ENCODE measurements at regions not wholly inside any gene's neighbourhood (a gene's known extent, or its start where the extent isn't known, plus 50 kb on each side); places are given as distances from the start of the nearest gene placed in this dataset.

DNA sequence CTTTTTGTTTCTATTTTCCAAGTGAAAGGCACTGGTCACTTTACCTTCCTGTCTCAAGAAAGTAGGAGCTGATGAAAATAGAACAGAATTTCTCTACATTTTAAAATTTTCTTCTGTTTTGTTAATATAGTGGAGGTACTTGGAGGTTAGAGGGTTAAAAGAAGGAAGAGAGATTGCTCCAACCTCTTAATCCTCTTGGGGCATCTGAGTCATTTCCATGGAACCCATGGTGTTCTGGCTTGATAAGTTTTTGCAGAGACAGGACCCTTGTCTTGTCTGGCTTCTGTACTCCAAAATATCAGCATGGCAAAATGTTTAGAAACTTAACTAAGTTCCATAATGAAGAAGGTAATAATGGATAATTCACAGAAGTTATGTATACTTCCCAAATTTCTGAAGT lies 727.2 kb downstream of the C4orf33 start:
- no peak for TF ChIP-seq EZH2 (IDR thresholded peaks at IDR 0.05; ENCODE audit: low read length)
- TF ChIP-seq CTCF (optimal IDR thresholded peaks at IDR 0.05 in 1 of 3, IDR thresholded peaks at IDR 0.05 in 1 of 3, conservative IDR thresholded peaks at IDR 0.05 in 1 of 3; ENCODE audit: extremely low read depth in 1 of 3, insufficient read depth in 2 of 3, low read length in 3 of 3): no peak
